Stomach (tissue), 4 donors: ENCODE measurements at regions not wholly inside any gene's neighbourhood (a gene's known extent, or its start where the extent isn't known, plus 50 kb on each side); places are given as distances from the start of the nearest gene placed in this dataset.

ENCODE experiments used
- CTCF ChIP-seq, 7 experiments: fragments of 450-650 bp in 4 of 7; fragments of 200-600 bp in 3 of 7; sonication (generic) in 3 of 7; IDR thresholded peaks; one replicate each; pipeline ENCODE4 v1.5.1; 2016 to 2019; ENCODE audit warnings: antibody characterized with exemption in 7 of 7, control low read depth in 2 of 7, mild to moderate bottlenecking in 1 of 7
- POLR2AphosphoS5 ChIP-seq, 3 donors: sonication (generic); formaldehyde crosslinking; IDR thresholded peaks; one replicate each; pipeline ENCODE4 v1.6.1; 2016; ENCODE audit warnings: antibody characterized with exemption in 3 of 3

GRCh38 chr13:90645582-90645981, 701.9 kb upstream of the MIR17HG start:
- TF ChIP-seq CTCF (IDR thresholded peaks at IDR 0.05) (no peak), POLR2AphosphoS5 (IDR thresholded peaks at IDR 0.05) (no peak)
